Sigmoid colon (tissue), 3 donors: ENCODE measurements at regions not wholly inside any gene's neighbourhood (a gene's known extent, or its start where the extent isn't known, plus 50 kb on each side); places are given as distances from the start of the nearest gene placed in this dataset.

ENCODE experiments used
- CTCF ChIP-seq, 4 experiments: fragments of 450-650 bp in 3 of 4; fragments of 200-600 bp in 1 of 4; IDR thresholded peaks; one replicate each; pipeline ENCODE4 v1.5.1; 2016 to 2019; ENCODE audit warnings: antibody characterized with exemption in 4 of 4, mild to moderate bottlenecking in 3 of 4, moderate library complexity in 2 of 4
- POLR2A ChIP-seq, 2 donors: fragments of 450-650 bp; IDR thresholded peaks; one replicate each; pipeline ENCODE4 v1.6.1; 2016; ENCODE audit warnings: antibody characterized with exemption in 2 of 2, mild to moderate bottlenecking in 2 of 2, moderate library complexity in 2 of 2

DNA sequence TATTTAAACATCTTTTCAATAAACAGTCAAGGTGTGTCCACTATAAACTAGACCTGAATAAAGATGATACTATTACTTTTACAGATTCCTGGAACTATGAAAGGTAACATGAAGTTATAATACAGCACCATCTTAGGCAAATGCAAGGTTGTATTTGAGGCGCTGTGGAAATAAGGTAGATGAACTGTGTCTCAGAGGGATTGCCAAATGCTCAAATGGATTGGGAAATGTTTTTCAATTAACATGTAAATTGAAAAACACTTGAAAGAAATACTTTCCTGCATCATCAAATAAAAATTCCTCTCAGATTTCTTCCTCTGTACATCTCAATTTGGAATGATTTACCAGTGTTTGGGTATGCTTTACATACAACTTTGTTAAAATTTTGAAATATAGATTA is 139.4 kb downstream of the DKK1 start:
- TF ChIP-seq CTCF (IDR thresholded peaks at IDR 0.05): no peak
- no peak for TF ChIP-seq POLR2A (IDR thresholded peaks at IDR 0.05)
